ENCODE measurements at regions not wholly inside any gene's neighbourhood (a gene's known extent, or its start where the extent isn't known, plus 50 kb on each side); places are given as distances from the start of the nearest gene placed in this dataset.

- DNase-seq, result no peak
Measured at GRCh38 chr22:48581796-48582469, 1245.7 kb downstream of the BRD1 start.

GRCh38 chr22:48581205-48581766 lies 1246.4 kb downstream of the BRD1 start:
- DNase-seq, result no peak

GRCh38 chr22:48580481-48580970 lies 1247.1 kb downstream of the BRD1 start:
- no peak for DNase-seq

- no peak for DNase-seq
Measured at GRCh38 chr22:48579928-48580309, 1247.8 kb downstream of the BRD1 start.

DNA sequence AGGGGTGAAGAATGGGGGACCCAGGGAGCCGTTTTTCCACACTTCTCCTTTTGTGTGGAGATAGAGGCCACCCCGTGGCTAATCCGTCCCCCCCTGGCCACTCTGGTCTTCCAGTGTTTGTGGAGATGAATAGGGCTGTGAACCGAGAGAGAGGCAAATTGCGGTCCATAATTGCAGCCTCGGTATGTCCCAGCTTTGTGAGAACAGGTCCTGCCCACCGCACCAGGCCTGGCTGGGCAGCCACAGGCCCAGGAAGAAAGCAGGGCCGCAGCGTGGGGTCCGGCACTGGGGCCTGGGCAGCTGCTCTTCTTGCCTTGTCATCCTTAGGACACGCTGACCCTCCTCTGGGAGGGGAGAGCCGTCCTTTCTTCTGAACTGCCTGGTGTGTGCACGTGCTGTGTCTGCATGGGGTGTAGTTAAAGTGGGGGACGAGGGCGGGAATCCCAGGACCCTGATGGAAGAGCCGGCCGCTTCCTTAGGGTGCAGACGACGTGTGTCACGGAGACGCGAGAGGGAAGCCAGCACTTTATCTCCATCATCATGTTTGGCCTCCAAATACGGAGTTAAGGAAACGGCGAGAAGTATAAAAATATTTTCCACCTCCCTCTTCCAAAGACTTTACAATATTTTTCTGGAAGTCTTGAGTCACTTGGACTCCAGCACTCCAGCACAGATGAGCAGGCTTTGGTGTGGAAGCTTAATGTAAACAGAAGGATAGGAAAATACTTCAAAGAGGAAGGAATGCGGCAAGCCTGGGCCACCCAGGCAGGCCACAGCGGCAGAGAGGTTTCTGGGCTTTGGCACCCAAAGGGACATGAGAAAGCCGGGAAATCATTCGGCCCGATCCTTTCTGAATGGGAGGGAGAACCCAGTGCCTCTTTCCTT lies 1248.4 kb downstream of the BRD1 start:
- no peak for DNase-seq

- DNase-seq, result no peak
Measured at GRCh38 chr22:48578138-48579042, 1249.3 kb downstream of the BRD1 start.

GRCh38 chr22:48577691-48578090 lies 1250.0 kb downstream of the BRD1 start:
- DNase-seq, result no peak

DNA sequence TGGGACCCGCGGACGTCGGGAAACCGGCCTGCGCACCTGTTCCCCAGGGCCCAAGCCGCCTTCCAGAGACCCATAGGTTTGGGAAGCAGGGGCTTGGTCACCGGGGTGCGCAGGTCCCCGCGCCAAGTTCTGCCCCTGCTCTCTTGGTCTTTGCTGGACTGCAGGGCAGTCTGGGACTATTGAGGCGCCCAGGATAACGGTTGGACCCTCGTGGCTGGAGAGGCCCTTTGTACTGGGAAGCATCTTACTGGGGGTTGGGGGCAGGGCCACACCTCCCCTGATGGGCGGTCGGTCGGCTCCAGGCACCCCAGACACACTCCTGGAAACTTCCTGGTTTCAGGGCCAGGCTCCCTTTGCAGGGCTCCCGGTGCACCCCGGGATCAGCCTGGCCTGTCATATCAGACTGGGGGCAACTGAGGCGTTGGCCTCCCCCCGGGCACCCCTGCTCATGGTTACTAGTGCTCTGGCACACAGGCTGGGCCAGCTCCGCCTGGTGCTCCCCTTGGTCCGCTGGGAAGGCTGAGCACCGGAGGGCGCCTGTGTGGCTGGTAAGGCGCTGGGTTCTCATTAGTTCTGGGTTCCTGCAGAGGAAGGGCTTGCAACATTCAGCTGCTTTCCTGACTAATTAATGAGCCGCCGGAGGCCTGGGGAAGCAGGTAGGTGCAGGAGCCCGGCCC lies 1250.5 kb downstream of the BRD1 start:
- DNase-seq, result no peak

- DNase-seq, result no peak
Measured at GRCh38 chr22:48576333-48577013, 1251.2 kb downstream of the BRD1 start.

DNA sequence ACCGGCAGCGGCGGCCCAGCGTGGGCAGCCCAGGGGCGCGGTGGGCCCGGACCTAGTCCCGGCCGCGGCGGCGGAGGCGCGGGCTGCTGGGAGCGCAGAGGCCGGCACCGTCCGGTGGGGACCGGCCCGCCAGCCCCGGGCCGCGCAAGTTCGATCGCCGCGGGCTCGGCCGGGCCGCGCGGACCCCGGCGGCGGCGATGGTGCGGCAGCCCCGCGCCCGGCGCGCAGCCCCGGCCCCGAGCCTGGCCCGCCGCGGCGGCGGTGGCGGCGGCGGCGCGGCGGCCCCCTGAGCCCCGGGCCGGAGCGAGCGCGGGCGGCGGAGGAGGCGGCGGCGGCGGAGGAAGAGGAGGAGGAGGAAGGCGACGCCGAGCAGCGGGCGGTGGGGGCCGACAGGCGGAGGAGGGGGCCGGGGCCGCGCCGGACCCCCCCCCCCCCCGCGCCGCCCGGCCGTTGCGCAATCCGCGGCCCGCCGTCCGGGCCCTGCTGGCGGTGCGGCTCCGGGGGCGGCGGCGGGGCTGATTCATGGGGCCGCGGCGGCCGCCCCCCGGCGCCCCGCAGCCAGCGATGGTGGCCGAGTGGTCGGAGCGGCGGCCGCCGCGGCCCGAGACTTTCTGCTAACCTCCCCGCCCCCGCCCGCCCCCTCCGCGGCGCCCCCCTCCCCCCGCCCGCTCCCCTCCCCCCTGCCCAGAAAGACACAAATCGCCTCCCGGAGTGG lies 1251.9 kb downstream of the BRD1 start:
- DNase-seq, result no peak

DNA sequence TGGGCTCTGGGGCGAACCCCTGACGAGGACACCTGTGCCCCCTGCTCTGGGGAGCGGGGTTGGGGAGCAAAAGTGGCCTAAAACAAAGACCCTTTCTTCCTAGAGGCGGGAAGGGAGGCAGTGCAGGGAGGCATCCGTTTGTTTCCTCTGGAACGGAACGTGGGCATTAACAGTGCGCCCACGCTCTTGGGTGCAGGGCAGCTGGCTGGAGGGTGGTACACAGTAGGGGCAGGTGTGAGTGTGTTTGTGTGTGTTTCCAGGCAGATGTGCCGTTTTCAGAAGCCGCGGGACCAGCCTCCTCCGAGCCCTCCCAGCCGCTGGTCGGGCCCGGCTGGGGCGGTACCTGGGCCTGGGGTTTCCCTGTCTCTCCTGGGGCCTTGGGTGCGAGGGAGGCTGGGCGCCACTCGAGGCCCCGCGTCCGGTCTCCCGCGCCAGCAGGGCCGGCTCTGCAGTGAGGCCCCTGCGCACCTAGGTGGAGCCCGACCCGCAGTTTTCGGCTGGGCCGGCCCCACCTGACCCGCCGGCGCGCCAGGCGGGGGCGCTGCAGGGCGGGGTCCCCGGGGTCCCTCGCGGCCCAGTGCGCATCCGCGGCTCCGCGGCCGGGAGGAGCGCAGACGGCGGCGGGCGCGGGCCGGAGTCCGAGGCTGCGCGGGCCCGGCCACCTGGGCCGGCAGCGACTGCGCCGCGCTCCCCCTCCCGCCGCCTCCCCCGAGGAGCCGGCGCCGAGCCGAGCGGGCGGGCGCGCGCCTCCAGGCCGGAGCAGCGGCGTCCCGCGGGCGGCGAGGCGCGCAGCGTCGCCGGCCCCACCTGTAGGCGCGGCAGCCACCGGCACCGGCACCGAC lies 1252.7 kb downstream of the BRD1 start:
- no peak for DNase-seq

GRCh38 chr22:48573766-48574165 lies 1253.9 kb downstream of the BRD1 start:
- DNase-seq, result no peak

GRCh38 chr22:48572951-48573350 lies 1254.7 kb downstream of the BRD1 start:
- no peak for DNase-seq

DNA sequence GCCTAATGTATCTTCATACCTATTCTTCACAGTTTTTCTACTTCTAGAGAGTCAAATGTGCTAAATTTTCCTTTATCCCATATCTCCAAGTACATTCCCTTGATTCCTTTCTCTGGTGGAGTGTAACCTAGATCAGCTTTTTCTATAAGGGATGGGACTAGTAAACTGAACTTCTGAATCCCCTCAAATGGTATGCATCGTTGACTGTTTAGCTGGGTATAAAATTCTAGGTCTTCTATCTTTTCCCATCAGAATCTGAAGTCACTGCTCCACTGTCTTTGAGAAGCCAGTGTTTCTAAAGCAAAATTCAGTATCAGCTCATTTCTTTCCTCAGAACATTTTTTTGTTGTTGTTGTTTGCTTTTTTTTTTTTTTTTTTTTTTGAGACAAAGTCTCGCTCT lies 1256.8 kb downstream of the BRD1 start:
- DNase-seq, result no peak

- no peak for DNase-seq
Measured at GRCh38 chr22:48569476-48570233, 1258.0 kb downstream of the BRD1 start.

GRCh38 chr22:48568736-48569330 lies 1258.8 kb downstream of the BRD1 start:
- no peak for DNase-seq

DNA sequence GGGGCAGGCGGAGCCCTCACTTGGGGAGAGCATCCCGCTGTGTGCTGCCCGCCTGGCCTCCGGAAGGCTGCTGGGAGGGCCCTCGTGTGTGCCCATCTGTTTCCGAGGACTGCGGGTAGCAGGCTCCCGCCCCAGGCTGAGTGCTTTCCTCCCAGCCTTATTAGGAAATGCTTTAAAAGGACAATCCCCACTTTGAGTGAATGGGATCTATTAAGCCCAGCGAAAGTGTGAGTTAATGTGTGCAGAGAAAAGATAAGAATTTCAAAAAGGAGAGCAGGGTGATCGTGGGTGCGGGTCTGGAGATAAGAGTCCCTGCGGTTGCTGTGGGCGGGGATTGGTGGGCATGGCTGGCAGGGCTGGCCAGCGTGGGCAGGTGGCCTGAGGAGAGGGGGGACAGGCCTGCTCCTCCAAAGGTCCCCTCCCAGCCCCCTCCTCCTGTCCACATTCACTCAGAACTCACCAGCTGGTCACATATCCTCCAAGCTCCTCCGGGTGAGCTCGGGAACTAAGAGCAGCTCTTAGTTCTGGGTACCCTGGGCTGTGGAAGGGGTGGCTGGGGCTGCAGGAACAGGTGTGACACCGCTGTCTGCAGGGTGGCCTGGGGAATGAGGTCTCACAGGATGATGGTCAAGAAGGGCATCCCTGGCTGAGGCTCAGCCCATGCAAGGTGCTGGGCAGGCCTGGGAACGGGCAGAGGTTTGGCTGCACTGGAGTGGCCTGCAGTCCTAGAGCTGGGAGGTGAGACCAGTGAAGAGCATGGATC lies 1260.3 kb downstream of the BRD1 start:
- DNase-seq, result no peak

- no peak for DNase-seq
Measured at GRCh38 chr22:48566741-48567140, 1260.9 kb downstream of the BRD1 start.

All from CD4-positive, alpha-beta T cell treated with Interleukin-17A for 4 hours (primary cell).